OCI-LY1 (cell line): ENCODE measurements at regions not wholly inside any gene's neighbourhood (a gene's known extent, or its start where the extent isn't known, plus 50 kb on each side); places are given as distances from the start of the nearest gene placed in this dataset.

Experiments
- CTCF ChIP-seq: fragments of 200-600 bp; sonication (generic), shearing (Covaris generic); IDR thresholded peaks from 2 replicates; pipeline ENCODE4 v1.5.1; 2017; ENCODE audit warnings: mild to moderate bottlenecking, antibody characterized with exemption, low read length, moderate library complexity, mixed read lengths
- EZH2 ChIP-seq: fragments of 200-600 bp; sonication (generic), shearing (Covaris generic); IDR thresholded peaks from 2 replicates; pipeline ENCODE4 v1.8.0; 2017; ENCODE audit warnings: borderline replicate concordance, mixed run types, mild to moderate bottlenecking, antibody characterized with exemption, low read length, moderate library complexity, mixed read lengths

- TF ChIP-seq CTCF (no peak), EZH2 (no peak)
Measured at GRCh38 chr18:1784113-1784512, 787.2 kb downstream of the METTL4 start.
